PFSK-1 (cell line): ENCODE measurements at regions not wholly inside any gene's neighbourhood (a gene's known extent, or its start where the extent isn't known, plus 50 kb on each side); places are given as distances from the start of the nearest gene placed in this dataset.

Experiments
- FOXP2 ChIP-seq: optimal IDR thresholded peaks from 2 replicates; pipeline ENCODE3; 2011; ENCODE audit warnings: borderline replicate concordance, control low read depth, inconsistent platforms; ENCODE audit not compliant: insufficient read depth; ENCODE audit errors: extremely low read length, extremely low read depth
- POLR2AphosphoS5 ChIP-seq: IDR thresholded peaks from 2 replicates; pipeline ENCODE4 v1.6.1; 2012; ENCODE audit warnings: low read depth, mild to moderate bottlenecking, control low read depth, low read length, moderate library complexity
- REST ChIP-seq, 2 experiments: IDR thresholded peaks; 2 replicates each; pipeline versions ENCODE4 v1.6.1 to v1.8.0; 2011 to 2012; ENCODE audit warnings: low read depth in 2 of 2, low read length in 2 of 2, control low read depth in 1 of 2, inconsistent platforms in 1 of 2, mild to moderate bottlenecking in 1 of 2, moderate library complexity in 1 of 2; ENCODE audit not compliant: insufficient read depth in 1 of 2
- SIN3A ChIP-seq: IDR thresholded peaks from 2 replicates; pipeline ENCODE4 v1.6.1; 2012; ENCODE audit warnings: mild to moderate bottlenecking, low read length, moderate library complexity, borderline replicate concordance; ENCODE audit not compliant: insufficient read depth
- TAF1 ChIP-seq: IDR thresholded peaks from 2 replicates; pipeline ENCODE4 v1.6.1; 2012; ENCODE audit warnings: low read length, control low read depth, borderline replicate concordance; ENCODE audit not compliant: insufficient read depth

GRCh38 chr21:24658026-24658425 is 949.3 kb downstream of the MRPL39 start:
- TF ChIP-seq POLR2AphosphoS5 (no peak), TAF1 (no peak), REST (IDR thresholded peaks at IDR 0.05; ENCODE audit: insufficient read depth in 1 of 2, low read depth in 2 of 2, low read length in 2 of 2) (no peak), FOXP2 (no peak), SIN3A (no peak)

GRCh38 chr21:24649691-24650090 is 957.6 kb downstream of the MRPL39 start:
- TF ChIP-seq REST (IDR thresholded peaks at IDR 0.05; ENCODE audit: insufficient read depth in 1 of 2, low read depth in 2 of 2, low read length in 2 of 2): no peak
- TF ChIP-seq FOXP2: no peak
- TF ChIP-seq TAF1: no peak
- no peak for TF ChIP-seq SIN3A
- TF ChIP-seq POLR2AphosphoS5: no peak

- TF ChIP-seq TAF1: no peak
- TF ChIP-seq POLR2AphosphoS5: no peak
- no peak for TF ChIP-seq FOXP2
- no peak for TF ChIP-seq REST (IDR thresholded peaks at IDR 0.05; ENCODE audit: insufficient read depth in 1 of 2, low read depth in 2 of 2, low read length in 2 of 2)
- TF ChIP-seq SIN3A: no peak
Measured at GRCh38 chr21:24636696-24637095, 970.6 kb downstream of the MRPL39 start.

GRCh38 chr21:24634749-24635148 is 972.5 kb downstream of the MRPL39 start:
- TF ChIP-seq POLR2AphosphoS5 (no peak), TAF1 (no peak), FOXP2 (no peak), REST (IDR thresholded peaks at IDR 0.05; ENCODE audit: insufficient read depth in 1 of 2, low read depth in 2 of 2, low read length in 2 of 2) (no peak), SIN3A (no peak)

DNA sequence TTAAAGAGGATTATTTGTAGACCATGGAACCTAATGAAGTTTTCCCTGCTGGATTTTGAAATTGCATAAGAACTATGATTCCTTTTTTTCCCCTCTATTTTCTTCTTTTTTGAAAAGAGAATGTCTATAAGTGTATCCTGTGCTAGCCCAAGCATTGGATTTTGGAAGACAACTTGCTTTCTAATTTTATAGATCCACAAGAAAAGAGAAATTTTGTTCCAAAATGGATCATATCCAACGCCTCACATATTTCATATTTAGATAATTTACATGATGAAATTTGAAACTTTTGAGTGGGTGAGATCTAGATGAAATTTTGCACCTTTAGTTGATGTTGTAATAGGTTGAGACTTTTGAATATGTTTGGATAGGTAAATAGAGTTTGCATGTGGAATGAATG is 978.7 kb downstream of the MRPL39 start:
- TF ChIP-seq POLR2AphosphoS5 (no peak), SIN3A (no peak), REST (IDR thresholded peaks at IDR 0.05; ENCODE audit: insufficient read depth in 1 of 2, low read depth in 2 of 2, low read length in 2 of 2) (no peak), FOXP2 (no peak), TAF1 (no peak)
